ENCODE measurements at regions not wholly inside any gene's neighbourhood (a gene's known extent, or its start where the extent isn't known, plus 50 kb on each side); places are given as distances from the start of the nearest gene placed in this dataset.

DNA sequence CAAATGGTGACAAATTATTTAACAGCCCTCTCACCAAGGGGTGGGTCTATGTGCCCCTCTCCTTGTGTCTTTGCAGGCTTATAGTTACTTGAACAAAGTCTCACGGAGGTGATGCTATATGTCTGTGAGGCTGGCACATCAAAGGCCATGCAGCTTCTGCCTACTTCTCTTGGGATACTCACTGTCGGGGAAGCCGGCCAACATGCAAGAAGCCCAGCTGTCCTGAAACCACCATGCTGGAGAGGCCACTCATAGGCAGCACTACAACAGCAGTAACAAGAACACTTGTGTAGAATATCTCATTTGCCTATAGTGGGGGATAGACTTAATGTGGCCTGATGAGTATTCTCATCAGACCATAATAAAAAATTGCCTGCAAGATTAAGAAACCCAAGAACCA, 233.7 kb upstream of the NCKAP5 start:
- TF ChIP-seq, protein P1, sequence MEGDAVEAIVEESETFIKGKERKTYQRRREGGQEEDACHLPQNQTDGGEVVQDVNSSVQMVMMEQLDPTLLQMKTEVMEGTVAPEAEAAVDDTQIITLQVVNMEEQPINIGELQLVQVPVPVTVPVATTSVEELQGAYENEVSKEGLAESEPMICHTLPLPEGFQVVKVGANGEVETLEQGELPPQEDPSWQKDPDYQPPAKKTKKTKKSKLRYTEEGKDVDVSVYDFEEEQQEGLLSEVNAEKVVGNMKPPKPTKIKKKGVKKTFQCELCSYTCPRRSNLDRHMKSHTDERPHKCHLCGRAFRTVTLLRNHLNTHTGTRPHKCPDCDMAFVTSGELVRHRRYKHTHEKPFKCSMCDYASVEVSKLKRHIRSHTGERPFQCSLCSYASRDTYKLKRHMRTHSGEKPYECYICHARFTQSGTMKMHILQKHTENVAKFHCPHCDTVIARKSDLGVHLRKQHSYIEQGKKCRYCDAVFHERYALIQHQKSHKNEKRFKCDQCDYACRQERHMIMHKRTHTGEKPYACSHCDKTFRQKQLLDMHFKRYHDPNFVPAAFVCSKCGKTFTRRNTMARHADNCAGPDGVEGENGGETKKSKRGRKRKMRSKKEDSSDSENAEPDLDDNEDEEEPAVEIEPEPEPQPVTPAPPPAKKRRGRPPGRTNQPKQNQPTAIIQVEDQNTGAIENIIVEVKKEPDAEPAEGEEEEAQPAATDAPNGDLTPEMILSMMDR (IDR thresholded peaks at IDR 0.05; ENCODE audit: low read depth, low read length) = no peak
- TF ChIP-seq EZH2phosphoT487 (IDR thresholded peaks at IDR 0.05; ENCODE audit: low read depth) = no peak

Data from OCI-LY3 (cell line).